ENCODE measurements at regions not wholly inside any gene's neighbourhood (a gene's known extent, or its start where the extent isn't known, plus 50 kb on each side); places are given as distances from the start of the nearest gene placed in this dataset.

DNA sequence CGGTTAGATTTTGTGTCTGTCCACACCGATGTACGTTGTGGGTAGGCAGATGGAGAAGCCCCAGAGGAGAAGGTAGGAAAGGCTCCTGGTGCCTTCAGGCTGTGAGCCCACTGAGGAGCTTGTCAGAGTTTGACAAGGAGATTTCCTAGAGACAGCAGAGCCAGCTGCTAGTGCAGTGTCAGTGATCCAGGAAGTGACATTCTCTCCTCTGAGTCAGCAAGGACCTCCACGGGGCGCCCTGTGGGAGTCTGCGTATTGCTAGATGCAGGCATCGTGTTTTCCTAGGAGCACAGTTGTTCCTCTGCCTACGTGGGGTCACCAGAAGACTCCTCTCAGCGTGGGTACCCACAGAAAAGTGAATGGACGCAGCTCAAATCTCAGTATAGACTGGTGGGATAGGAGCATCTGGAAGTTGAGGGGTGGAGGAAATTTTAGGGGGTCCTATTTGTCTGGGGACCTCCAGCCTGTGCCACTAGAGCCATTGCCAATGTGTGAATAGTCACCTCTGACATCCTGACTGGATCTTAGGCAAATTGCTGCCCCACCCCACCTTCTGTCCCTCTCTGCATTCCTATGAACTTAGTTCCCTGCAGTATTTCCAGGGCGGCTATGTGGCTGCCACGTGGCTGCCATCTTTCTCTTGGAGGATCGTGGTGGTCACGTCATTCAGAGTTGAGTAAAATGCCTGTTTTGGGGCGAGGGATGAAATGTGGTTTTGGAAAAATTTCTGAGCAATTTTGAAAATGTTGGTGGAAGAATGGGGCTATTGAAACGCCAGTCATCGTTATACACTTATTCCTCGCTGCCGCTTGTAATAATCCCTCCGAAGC lies 84.8 kb upstream of the KLHL25 start:
- H3K36me3 ChIP-seq (ENCODE audit: insufficient read depth, low read length): no peaks in the 10 kb centered on the region
- H3K27ac ChIP-seq: no peak overlapping the region
- H3K4me3 ChIP-seq: no peak overlapping the region
- no peak overlapping the region for H3K9ac ChIP-seq (ENCODE audit: insufficient read length)
- DNase-seq (ENCODE audit: low read depth, low spot score): no peak
- H3K9me3 ChIP-seq (ENCODE audit: low read depth, low read length): no peaks in the 10 kb centered on the region
- TF ChIP-seq POLR2AphosphoS5 (IDR thresholded peaks at IDR 0.05; ENCODE audit: borderline replicate concordance, low read depth, low read length) (no peak), FOXP2 (optimal IDR thresholded peaks at IDR 0.05; ENCODE audit: control extremely low read depth, extremely low read length, insufficient read depth) (no peak), EZH2 (IDR thresholded peaks at IDR 0.05) (no peak)

DNA sequence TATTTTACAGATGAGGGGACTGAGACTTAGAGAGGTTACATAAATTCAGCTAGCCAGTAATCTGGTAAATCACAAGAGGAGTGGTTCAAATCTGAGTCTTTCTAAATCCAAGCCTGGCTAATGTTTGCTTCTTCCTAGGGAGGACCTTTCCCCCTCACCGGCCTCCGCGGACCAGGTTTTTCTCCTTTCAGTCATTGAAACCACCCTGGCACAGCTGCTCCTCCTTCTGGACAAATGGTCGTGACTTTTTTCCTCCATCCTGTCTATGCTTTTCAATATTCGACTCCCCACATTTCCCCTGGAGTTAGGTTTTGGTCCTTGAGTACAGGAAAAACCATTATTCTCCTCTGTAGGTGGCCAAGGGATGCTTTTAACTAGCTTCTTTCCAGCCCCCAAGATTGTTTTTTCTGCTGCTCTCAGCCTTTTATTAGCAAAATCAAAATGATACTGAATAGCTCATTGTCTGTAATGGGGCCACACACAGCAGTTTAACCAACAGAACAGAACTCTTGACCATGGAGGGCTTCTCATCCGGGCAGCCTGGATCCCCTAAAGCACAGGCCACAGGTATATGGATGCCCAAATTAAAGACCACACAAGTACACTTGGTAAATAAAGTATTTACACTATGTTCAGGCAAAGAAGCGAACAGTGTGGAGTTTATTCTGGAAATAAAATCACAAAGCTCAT lies 85.9 kb upstream of the KLHL25 start:
- DNase-seq (ENCODE audit: low read depth, low spot score): no peak
- Histone ChIP-seq H3K4me3 (no peak overlapping the region), H3K27ac (no peak overlapping the region), H3K9me3 (ENCODE audit: low read depth, low read length) (no peaks in the 10 kb centered on the region), H3K36me3 (ENCODE audit: insufficient read depth, low read length) (no peaks in the 10 kb centered on the region), H3K9ac (ENCODE audit: insufficient read length) (no peak overlapping the region)
- TF ChIP-seq POLR2AphosphoS5 (IDR thresholded peaks at IDR 0.05; ENCODE audit: borderline replicate concordance, low read depth, low read length) (no peak), EZH2 (IDR thresholded peaks at IDR 0.05) (no peak), FOXP2 (optimal IDR thresholded peaks at IDR 0.05; ENCODE audit: control extremely low read depth, extremely low read length, insufficient read depth) (no peak)

DNA sequence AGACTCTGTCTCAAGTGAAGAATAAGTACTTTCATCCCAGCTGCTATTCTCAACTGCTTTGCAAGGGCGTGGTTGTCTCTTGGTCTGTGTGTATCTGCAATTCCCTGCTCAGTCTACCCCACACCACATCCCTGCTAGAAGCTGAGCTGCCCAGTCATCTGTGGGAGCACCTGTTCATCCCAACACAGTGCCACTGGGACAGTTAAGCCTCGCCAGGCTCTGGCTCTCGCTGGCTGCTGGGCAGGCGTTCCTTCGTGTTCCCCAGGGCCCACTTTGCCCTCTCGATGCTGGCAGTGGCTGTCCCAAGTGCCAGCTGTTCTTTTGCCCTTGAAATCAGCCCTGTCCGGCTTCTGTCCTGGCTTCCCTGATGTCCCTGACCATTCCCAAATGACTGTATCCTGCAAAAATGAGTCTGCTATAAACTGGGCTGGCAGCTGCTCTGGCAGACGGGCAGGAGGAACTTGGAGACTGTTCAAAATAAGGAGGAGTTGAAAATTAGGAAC lies 91.6 kb upstream of the KLHL25 start:
- H3K36me3 ChIP-seq (ENCODE audit: insufficient read depth, low read length): no peaks in the 10 kb centered on the region
- no peak overlapping the region for H3K27ac ChIP-seq
- no peak for DNase-seq (ENCODE audit: low read depth, low spot score)
- TF ChIP-seq EZH2 (IDR thresholded peaks at IDR 0.05) (no peak), POLR2AphosphoS5 (IDR thresholded peaks at IDR 0.05; ENCODE audit: borderline replicate concordance, low read depth, low read length) (no peak), FOXP2 (optimal IDR thresholded peaks at IDR 0.05; ENCODE audit: control extremely low read depth, extremely low read length, insufficient read depth) (no peak)
- no peak overlapping the region for H3K9ac ChIP-seq (ENCODE audit: insufficient read length)
- H3K4me3 ChIP-seq: no peak overlapping the region
- no peaks in the 10 kb centered on the region for H3K9me3 ChIP-seq (ENCODE audit: low read depth, low read length)

DNA sequence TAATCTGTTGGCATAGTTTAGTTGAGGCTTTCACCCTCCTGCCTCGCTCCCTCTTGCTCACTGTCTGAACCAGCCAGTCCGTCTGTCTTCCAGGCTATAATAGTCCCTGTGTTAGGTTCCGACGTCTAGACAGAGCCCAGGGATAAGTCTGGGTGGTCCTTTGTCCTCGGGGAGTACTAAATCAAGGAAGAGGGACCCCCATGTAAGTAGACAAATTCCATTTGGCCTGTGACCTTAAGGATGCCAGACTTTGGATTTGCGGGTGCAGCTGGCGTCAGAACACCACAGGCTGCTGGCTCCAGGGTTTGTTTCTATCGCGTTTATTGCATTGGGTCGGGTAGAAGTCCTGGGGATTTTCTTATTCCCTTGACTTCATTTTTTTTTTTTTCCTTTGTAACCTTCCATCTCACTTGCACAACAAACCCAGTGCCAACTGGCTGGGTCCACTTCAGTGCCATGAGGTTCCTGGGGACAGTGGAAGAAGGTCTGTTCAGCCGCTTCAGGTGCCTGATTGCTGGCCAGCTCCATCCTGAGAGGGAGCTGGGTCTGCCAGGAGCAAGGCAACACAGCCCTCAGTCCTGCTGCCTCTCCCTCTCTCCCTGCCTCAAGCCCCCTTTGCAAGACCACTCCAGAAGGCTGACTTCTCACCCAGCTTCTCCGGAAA lies 95.4 kb upstream of the KLHL25 start:
- H3K36me3 ChIP-seq (ENCODE audit: insufficient read depth, low read length): no peaks in the 10 kb centered on the region
- H3K9me3 ChIP-seq (ENCODE audit: low read depth, low read length): no peaks in the 10 kb centered on the region
- no peak for DNase-seq (ENCODE audit: low read depth, low spot score)
- no peak overlapping the region for H3K27ac ChIP-seq
- no peak overlapping the region for H3K4me3 ChIP-seq
- TF ChIP-seq POLR2AphosphoS5 (IDR thresholded peaks at IDR 0.05; ENCODE audit: borderline replicate concordance, low read depth, low read length) (no peak), FOXP2 (optimal IDR thresholded peaks at IDR 0.05; ENCODE audit: control extremely low read depth, extremely low read length, insufficient read depth) (no peak), EZH2 (IDR thresholded peaks at IDR 0.05) (no peak)
- no peak overlapping the region for H3K9ac ChIP-seq (ENCODE audit: insufficient read length)

DNA sequence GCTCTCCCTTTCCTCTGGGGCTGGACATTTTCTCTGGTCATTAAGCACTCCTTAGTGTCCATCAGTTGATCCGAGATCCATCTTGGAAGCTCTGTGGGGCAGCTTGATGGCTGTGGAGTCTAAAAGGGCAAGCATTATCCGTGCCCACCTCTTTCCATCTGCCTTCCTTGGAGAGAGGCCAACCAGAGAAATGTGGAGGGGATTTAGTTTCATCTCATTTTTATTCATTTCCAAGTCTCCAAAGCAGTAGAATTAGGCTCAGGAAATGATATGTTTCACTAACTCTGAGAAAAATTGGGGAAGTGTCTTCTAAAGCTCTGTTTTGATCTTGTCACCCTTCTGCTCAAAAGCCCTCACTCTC lies 95.9 kb upstream of the KLHL25 start:
- Histone ChIP-seq H3K9ac (ENCODE audit: insufficient read length) (no peak overlapping the region), H3K4me3 (no peak overlapping the region), H3K27ac (no peak overlapping the region), H3K36me3 (ENCODE audit: insufficient read depth, low read length) (no peaks in the 10 kb centered on the region), H3K9me3 (ENCODE audit: low read depth, low read length) (no peaks in the 10 kb centered on the region)
- DNase-seq (ENCODE audit: low read depth, low spot score): no peak
- no peak for TF ChIP-seq EZH2 (IDR thresholded peaks at IDR 0.05)
- no peak for TF ChIP-seq FOXP2 (optimal IDR thresholded peaks at IDR 0.05; ENCODE audit: control extremely low read depth, extremely low read length, insufficient read depth)
- TF ChIP-seq POLR2AphosphoS5 (IDR thresholded peaks at IDR 0.05; ENCODE audit: borderline replicate concordance, low read depth, low read length): no peak

DNA sequence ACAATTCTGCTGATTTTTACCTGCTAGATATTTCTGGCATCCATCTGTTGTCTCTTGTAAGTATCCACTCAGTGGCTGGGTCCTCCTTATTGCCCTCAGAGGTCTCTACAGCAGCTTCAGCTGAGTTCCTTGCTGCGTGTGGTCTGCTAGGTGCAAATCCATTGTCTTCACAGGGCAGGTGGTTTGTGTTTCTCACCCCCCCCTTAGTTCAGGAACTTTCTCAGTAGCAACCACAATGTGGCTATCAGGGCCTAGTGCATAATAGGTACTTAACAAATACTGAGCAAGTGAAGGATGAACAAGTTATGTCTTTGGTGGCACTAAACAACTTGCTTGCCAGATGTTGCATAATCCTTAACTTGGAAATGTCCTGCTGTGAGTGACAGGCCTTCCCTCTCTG lies 96.7 kb upstream of the KLHL25 start:
- no peak overlapping the region for H3K27ac ChIP-seq
- TF ChIP-seq POLR2AphosphoS5 (IDR thresholded peaks at IDR 0.05; ENCODE audit: borderline replicate concordance, low read depth, low read length) (no peak), FOXP2 (optimal IDR thresholded peaks at IDR 0.05; ENCODE audit: control extremely low read depth, extremely low read length, insufficient read depth) (no peak)
- H3K36me3 ChIP-seq (ENCODE audit: insufficient read depth, low read length): no peaks in the 10 kb centered on the region
- H3K9me3 ChIP-seq (ENCODE audit: low read depth, low read length): no peaks in the 10 kb centered on the region
- H3K9ac ChIP-seq (ENCODE audit: insufficient read length): no peak overlapping the region
- no peak for DNase-seq (ENCODE audit: low read depth, low spot score)
- H3K4me3 ChIP-seq: no peak overlapping the region

DNA sequence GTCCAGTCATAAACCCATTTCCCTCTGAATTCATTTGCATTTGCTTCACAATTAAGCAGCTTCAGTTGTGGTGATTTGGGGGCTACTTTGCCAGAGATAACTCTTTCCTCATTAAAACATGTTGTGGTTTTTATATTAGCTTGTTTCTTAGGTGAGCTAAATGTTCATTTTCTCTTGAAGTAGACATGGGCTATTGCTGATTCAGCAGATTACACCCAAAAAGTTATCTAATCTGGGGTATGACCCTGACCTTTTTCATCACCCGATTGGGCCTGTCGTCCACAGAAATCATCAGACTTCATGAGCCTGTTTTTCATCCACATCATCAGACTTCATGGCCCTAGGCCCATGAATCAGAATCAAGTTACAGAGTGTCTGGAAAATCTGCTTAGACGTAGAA lies 97.5 kb upstream of the KLHL25 start:
- no peak for DNase-seq (ENCODE audit: low read depth, low spot score)
- Histone ChIP-seq H3K36me3 (ENCODE audit: insufficient read depth, low read length) (no peaks in the 10 kb centered on the region), H3K9me3 (ENCODE audit: low read depth, low read length) (no peaks in the 10 kb centered on the region), H3K9ac (ENCODE audit: insufficient read length) (no peak overlapping the region), H3K27ac (no peak overlapping the region), H3K4me3 (no peak overlapping the region)
- no peak for TF ChIP-seq EZH2 (IDR thresholded peaks at IDR 0.05)
- no peak for TF ChIP-seq FOXP2 (optimal IDR thresholded peaks at IDR 0.05; ENCODE audit: control extremely low read depth, extremely low read length, insufficient read depth)
- no peak for TF ChIP-seq POLR2AphosphoS5 (IDR thresholded peaks at IDR 0.05; ENCODE audit: borderline replicate concordance, low read depth, low read length)

DNA sequence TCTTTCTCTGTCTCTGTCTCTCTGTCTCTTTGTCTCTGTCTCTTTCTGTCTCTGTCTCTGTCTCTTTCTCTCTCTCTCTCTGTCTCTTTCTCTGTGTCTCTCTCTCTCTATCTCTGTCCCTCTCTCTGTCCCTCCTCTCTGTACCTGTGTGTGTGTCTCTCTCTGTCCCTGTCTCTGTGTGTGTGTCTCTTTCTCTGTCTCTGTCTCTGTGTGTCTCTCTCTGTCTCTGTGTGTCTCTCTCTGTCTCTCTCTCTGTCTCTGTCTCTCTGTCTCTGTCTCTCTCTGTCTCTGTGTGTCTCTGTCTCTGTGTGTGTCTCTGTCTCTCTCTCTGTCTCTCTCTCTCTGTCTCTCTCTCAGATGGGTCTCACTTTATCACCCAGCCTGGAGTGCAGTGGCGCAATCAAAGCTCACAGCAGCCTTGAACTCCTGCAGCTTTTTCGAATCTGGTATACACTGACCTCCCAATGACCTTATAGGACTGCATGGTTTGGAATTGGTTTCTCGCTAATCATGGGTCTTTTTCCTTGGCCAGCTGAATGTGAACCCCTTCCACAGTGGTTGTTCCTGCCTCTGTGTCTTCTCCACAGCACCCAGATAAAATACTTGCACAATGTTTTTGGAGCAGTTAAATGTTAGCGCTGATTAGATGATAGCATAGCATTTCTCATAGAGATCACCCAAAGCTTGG lies 102.6 kb upstream of the KLHL25 start:
- no peak overlapping the region for H3K27ac ChIP-seq

More for the DNA sequence above, 102.6 kb upstream of the KLHL25 start:
- Histone ChIP-seq H3K9ac (ENCODE audit: insufficient read length) (no peak overlapping the region), H3K4me3 (no peak overlapping the region), H3K36me3 (ENCODE audit: insufficient read depth, low read length) (no peaks in the 10 kb centered on the region), H3K9me3 (ENCODE audit: low read depth, low read length) (no peaks in the 10 kb centered on the region)
- TF ChIP-seq FOXP2 (optimal IDR thresholded peaks at IDR 0.05; ENCODE audit: control extremely low read depth, extremely low read length, insufficient read depth) (no peak), POLR2AphosphoS5 (IDR thresholded peaks at IDR 0.05; ENCODE audit: borderline replicate concordance, low read depth, low read length) (no peak), EZH2 (IDR thresholded peaks at IDR 0.05) (no peak)
- DNase-seq (ENCODE audit: low read depth, low spot score): no peak

All from SK-N-MC (cell line).